SK-N-SH treated with all-trans-retinoic acid at 6 μM for 48 hours (cell line): ENCODE measurements at regions not wholly inside any gene's neighbourhood (a gene's known extent, or its start where the extent isn't known, plus 50 kb on each side); places are given as distances from the start of the nearest gene placed in this dataset.

Source experiments
- ARNTL ChIP-seq: fragments of 450-650 bp; formaldehyde crosslinking; IDR thresholded peaks from 2 replicates; pipeline ENCODE4 v1.5.0; 2020; ENCODE audit warnings: low read depth, mild to moderate bottlenecking, moderate library complexity, borderline replicate concordance
- ESRRG ChIP-seq: fragments of 250-450 bp; sonication (Bioruptor Pico); IDR thresholded peaks from 2 replicates; pipeline ENCODE4 v1.6.1; 2021; ENCODE audit warnings: mild to moderate bottlenecking
- GLIS3 ChIP-seq: fragments of 250-450 bp; sonication (Bioruptor Pico); IDR thresholded peaks from 2 replicates; pipeline ENCODE4 v1.5.0; 2020; ENCODE audit warnings: mild to moderate bottlenecking, moderate library complexity
- PPARA ChIP-seq: fragments of 250-450 bp; sonication (Bioruptor Pico); IDR thresholded peaks from 2 replicates; pipeline ENCODE4 v1.5.0; 2020; ENCODE audit warnings: mild to moderate bottlenecking, borderline replicate concordance
- RARB ChIP-seq: fragments of 250-450 bp; sonication (Bioruptor Pico); IDR thresholded peaks from 2 replicates; pipeline ENCODE4 v1.8.0; 2021; ENCODE audit warnings: mild to moderate bottlenecking, moderate library complexity
- SNAI2 ChIP-seq: fragments of 250-450 bp; sonication (Bioruptor Pico); IDR thresholded peaks from 2 replicates; pipeline ENCODE4 v1.5.0; 2020; ENCODE audit warnings: mild to moderate bottlenecking, moderate library complexity
- TSHZ2 ChIP-seq: fragments of 250-450 bp; sonication (Bioruptor Pico); IDR thresholded peaks from 2 replicates; pipeline ENCODE4 v1.5.0; 2020; ENCODE audit warnings: mild to moderate bottlenecking, moderate library complexity
- ZC3H10 ChIP-seq: fragments of 250-450 bp; sonication (Bioruptor Pico); IDR thresholded peaks from 2 replicates; pipeline ENCODE4 v1.5.1; 2021; ENCODE audit warnings: mild to moderate bottlenecking, moderate library complexity
- ZFP3 ChIP-seq: fragments of 250-450 bp; sonication (Bioruptor Pico); IDR thresholded peaks from 2 replicates; pipeline ENCODE4 v1.5.0; 2020; ENCODE audit warnings: mild to moderate bottlenecking, moderate library complexity
- ZFP30 ChIP-seq: fragments of 450-650 bp; formaldehyde crosslinking; IDR thresholded peaks from 2 replicates; pipeline ENCODE4 v1.5.0; 2022; ENCODE audit warnings: mild to moderate bottlenecking, moderate library complexity
- ZNF70 ChIP-seq: fragments of 450-650 bp; formaldehyde crosslinking; IDR thresholded peaks from 2 replicates; pipeline ENCODE4 v1.5.0; 2020; ENCODE audit warnings: mild to moderate bottlenecking, moderate library complexity

- TF ChIP-seq ZFP30 (CRISPR knock-in tag) (no peak), PPARA (CRISPR knock-in tag) (no peak), TSHZ2 (CRISPR knock-in tag) (no peak), RARB (CRISPR knock-in tag) (no peak), ESRRG (CRISPR knock-in tag) (no peak), ARNTL (CRISPR knock-in tag) (no peak), SNAI2 (no peak), GLIS3 (no peak), ZFP3 (no peak), ZNF70 (CRISPR knock-in tag) (no peak), ZC3H10 (CRISPR knock-in tag) (no peak)
Observed at GRCh38 chrX:96432647-96433046, 252.0 kb upstream of the DIAPH2 start.
